GM19193 (cell line): ENCODE measurements at regions not wholly inside any gene's neighbourhood (a gene's known extent, or its start where the extent isn't known, plus 50 kb on each side); places are given as distances from the start of the nearest gene placed in this dataset.

Experiments
- POLR2A ChIP-seq: IDR thresholded peaks from 4 replicates; pipeline ENCODE4 v1.6.1; 2011; ENCODE audit not compliant: insufficient read depth, insufficient read length; ENCODE audit errors: extremely low read depth

- no peak for TF ChIP-seq POLR2A
These were observed 104.8 kb downstream of the GGTLC2 start for GRCh38 chr22:22749167-22749758.

- no peak for TF ChIP-seq POLR2A
These were observed 106.1 kb downstream of the GGTLC2 start for GRCh38 chr22:22750335-22751042.

- no peak for TF ChIP-seq POLR2A
These were observed 106.7 kb downstream of the GGTLC2 start for GRCh38 chr22:22751043-22751603.

- no peak for TF ChIP-seq POLR2A
These were observed 107.8 kb downstream of the GGTLC2 start for GRCh38 chr22:22752199-22752555.

GRCh38 chr22:22752556-22753477, 108.4 kb downstream of the GGTLC2 start:
- no peak for TF ChIP-seq POLR2A

- no peak for TF ChIP-seq POLR2A
These were observed 109.3 kb downstream of the GGTLC2 start for GRCh38 chr22:22753526-22754267.

GRCh38 chr22:22754268-22754657, 109.8 kb downstream of the GGTLC2 start:
- TF ChIP-seq POLR2A = no peak

GRCh38 chr22:22754961-22755777, 110.8 kb downstream of the GGTLC2 start:
- TF ChIP-seq POLR2A = no peak

GRCh38 chr22:22755778-22756100, 111.3 kb downstream of the GGTLC2 start:
- TF ChIP-seq POLR2A = no peak

- no peak for TF ChIP-seq POLR2A
These were observed 111.7 kb downstream of the GGTLC2 start for GRCh38 chr22:22756109-22756508.

- TF ChIP-seq POLR2A = peak; percentile 83
These were observed 113.8 kb downstream of the GGTLC2 start for GRCh38 chr22:22758101-22758807.

- no peak for TF ChIP-seq POLR2A
These were observed 115.0 kb downstream of the GGTLC2 start for GRCh38 chr22:22759371-22759770.

- no peak for TF ChIP-seq POLR2A
These were observed 115.6 kb downstream of the GGTLC2 start for GRCh38 chr22:22759889-22760546.
